ENCODE measurements at regions not wholly inside any gene's neighbourhood (a gene's known extent, or its start where the extent isn't known, plus 50 kb on each side); places are given as distances from the start of the nearest gene placed in this dataset.

GRCh38 chr9:110136802-110137201, 71.2 kb downstream of the C9orf152 start:
- Mint-ChIP-seq H3K4me1 (ENCODE audit: low read depth) (peaks cover 5% of the 10 kb centered on the region), H3K9me3 (no peaks in the 10 kb centered on the region), H3K27me3 (no peaks in the 10 kb centered on the region), H3K4me3 (no peak overlapping the region), H3K36me3 (peaks cover 35% of the 10 kb centered on the region), H3K27ac (no peak overlapping the region)
- no peak for DNase-seq
- intact Hi-C loops (cut with micrococcal nuclease): no loop called here
- POLR2A ChIA-PET: no interaction called here
- CTCF ChIA-PET: interaction anchor here (0.7 kb wide), 1 partner anchor 80 kb away, joined by 3 read pairs; no protein-coding TSS in a partner anchor

GRCh38 chr9:110140276-110140675, 67.7 kb downstream of the C9orf152 start:
- H3K9me3 Mint-ChIP-seq: no peaks in the 10 kb centered on the region

GRCh38 chr9:110141227-110141793, 66.6 kb downstream of the C9orf152 start:
- Mint-ChIP-seq H3K9me3 (no peaks in the 10 kb centered on the region), H3K4me3 (no peak overlapping the region), H3K27me3 (no peaks in the 10 kb centered on the region), H3K27ac (no peak overlapping the region), H3K36me3 (peaks cover 30% of the 10 kb centered on the region), H3K4me1 (ENCODE audit: low read depth) (peaks cover 26% of the 10 kb centered on the region)
- intact Hi-C loops (cut with micrococcal nuclease): no loop called here
- DNase-seq: no peak
- ChIA-PET POLR2A (no interaction called here), CTCF (no interaction called here)

More at GRCh38 chr9:110140276-110140675, 67.7 kb downstream of the C9orf152 start:
- no peak overlapping the region for H3K27ac Mint-ChIP-seq
- ChIA-PET POLR2A (no interaction called here), CTCF (no interaction called here)
- no peak for DNase-seq
- H3K4me3 Mint-ChIP-seq: no peak overlapping the region
- H3K36me3 Mint-ChIP-seq: peaks cover 35% of the 10 kb centered on the region
- no peaks in the 10 kb centered on the region for H3K27me3 Mint-ChIP-seq
- peaks cover 25% of the 10 kb centered on the region for H3K4me1 Mint-ChIP-seq (ENCODE audit: low read depth)
- intact Hi-C loops (cut with micrococcal nuclease): no loop called here

- Mint-ChIP-seq H3K27me3 (no peaks in the 10 kb centered on the region), H3K4me3 (no peak overlapping the region), H3K4me1 (ENCODE audit: low read depth) (peaks cover 30% of the 10 kb centered on the region), H3K27ac (no peak overlapping the region), H3K36me3 (peaks cover 21% of the 10 kb centered on the region), H3K9me3 (no peaks in the 10 kb centered on the region)
- no peak for DNase-seq
- ChIA-PET CTCF (interaction anchor here (1.0 to 1.2 kb wide), 2 partner anchors 239 to 240 kb away, joined by 3 to 4 read pairs; no protein-coding TSS in a partner anchor), POLR2A (no interaction called here)
- intact Hi-C loops (cut with micrococcal nuclease): no loop called here
These were observed 65.7 kb downstream of the C9orf152 start for GRCh38 chr9:110142253-110142652.

- peaks cover 38% of the 10 kb centered on the region for H3K4me1 Mint-ChIP-seq (ENCODE audit: low read depth)
These were observed 65.0 kb downstream of the C9orf152 start for GRCh38 chr9:110142868-110143481.

GRCh38 chr9:110143485-110143884, 64.5 kb downstream of the C9orf152 start:
- peaks cover 43% of the 10 kb centered on the region for H3K4me1 Mint-ChIP-seq (ENCODE audit: low read depth)
- CTCF ChIA-PET: interaction anchor here (1.2 to 2.1 kb wide), 4 partner anchors 14 to 241 kb away, joined by 4 to 27 read pairs (median 8); no protein-coding TSS in a partner anchor
- H3K27me3 Mint-ChIP-seq: no peaks in the 10 kb centered on the region
- no peaks in the 10 kb centered on the region for H3K9me3 Mint-ChIP-seq
- H3K36me3 Mint-ChIP-seq: peaks cover 12% of the 10 kb centered on the region
- POLR2A ChIA-PET: no interaction called here
- peak overlapping the region; percentile 73 for H3K27ac Mint-ChIP-seq
- intact Hi-C loops (cut with micrococcal nuclease): no loop called here
- DNase-seq: no peak
- no peak overlapping the region for H3K4me3 Mint-ChIP-seq

More at GRCh38 chr9:110142868-110143481, 65.0 kb downstream of the C9orf152 start:
- peaks cover 15% of the 10 kb centered on the region for H3K36me3 Mint-ChIP-seq
- no peak overlapping the region for H3K4me3 Mint-ChIP-seq
- no peaks in the 10 kb centered on the region for H3K9me3 Mint-ChIP-seq
- intact Hi-C loops (cut with micrococcal nuclease): no loop called here
- CTCF ChIA-PET: interaction anchor here (1.0 to 2.1 kb wide), 5 partner anchors 14 to 241 kb away, joined by 3 to 27 read pairs (median 5); no protein-coding TSS in a partner anchor
- H3K27ac Mint-ChIP-seq: peak overlapping the region; percentile 73
- no peak for DNase-seq
- H3K27me3 Mint-ChIP-seq: no peaks in the 10 kb centered on the region
- POLR2A ChIA-PET: no interaction called here

- POLR2A ChIA-PET: interaction anchor here (0.8 to 0.9 kb wide), 3 partner anchors 18 to 237 kb away, joined by 3 to 4 read pairs (median 3); partner anchors contain the start of gene TXN
- intact Hi-C loops (cut with micrococcal nuclease): no loop called here
These were observed 63.9 kb downstream of the C9orf152 start for GRCh38 chr9:110143950-110144545.

GRCh38 chr9:110146373-110146772, 61.6 kb downstream of the C9orf152 start:
- ChIA-PET POLR2A (no interaction called here), CTCF (interaction anchor here (1.3 to 9.0 kb wide), 2 partner anchors 195 to 242 kb away, joined by 3 to 95 read pairs; no protein-coding TSS in a partner anchor)
- intact Hi-C loops (cut with micrococcal nuclease): loop anchor here (5.0 kb wide), 1 partner anchor 1029 kb away; the partner anchor contains the start of gene TMEM245
- Mint-ChIP-seq H3K4me1 (ENCODE audit: low read depth) (peaks cover 64% of the 10 kb centered on the region), H3K9me3 (no peaks in the 10 kb centered on the region), H3K36me3 (peaks cover 11% of the 10 kb centered on the region), H3K27ac (peak overlapping the region; percentile 35), H3K27me3 (no peaks in the 10 kb centered on the region), H3K4me3 (no peak overlapping the region)
- no peak for DNase-seq

More at GRCh38 chr9:110143950-110144545, 63.9 kb downstream of the C9orf152 start:
- DNase-seq: peak; percentile 58
- Mint-ChIP-seq H3K9me3 (no peaks in the 10 kb centered on the region), H3K27ac (peak overlapping the region; percentile 73), H3K4me1 (ENCODE audit: low read depth) (peaks cover 48% of the 10 kb centered on the region), H3K27me3 (no peaks in the 10 kb centered on the region), H3K36me3 (peaks cover 8% of the 10 kb centered on the region), H3K4me3 (no peak overlapping the region)
- CTCF ChIA-PET: interaction anchor here (1.2 to 2.1 kb wide), 4 partner anchors 13 to 241 kb away, joined by 4 to 27 read pairs (median 8); no protein-coding TSS in a partner anchor

GRCh38 chr9:110148384-110148783, 59.6 kb downstream of the C9orf152 start:
- ChIA-PET CTCF (interaction anchor here (0.6 to 9.0 kb wide), 13 partner anchors 19 to 261 kb away, joined by 3 to 95 read pairs (median 3); no protein-coding TSS in a partner anchor), POLR2A (interaction anchor here (1.0 to 2.2 kb wide), 12 partner anchors 8 to 262 kb away, joined by 3 to 9 read pairs (median 5); partner anchors contain the start of gene TXN)
- intact Hi-C loops (cut with micrococcal nuclease): loop anchor here (1.0 to 5.0 kb wide), 11 partner anchors 97 to 1031 kb away; partner anchors contain the start of genes TMEM245 and TXN
- DNase-seq: peak; percentile 86
- Mint-ChIP-seq H3K27me3 (no peaks in the 10 kb centered on the region), H3K9me3 (no peaks in the 10 kb centered on the region), H3K4me3 (peak overlapping the region; percentile 60), H3K27ac (peak overlapping the region; percentile 84), H3K4me1 (ENCODE audit: low read depth) (peaks cover 59% of the 10 kb centered on the region), H3K36me3 (peaks cover 11% of the 10 kb centered on the region)

GRCh38 chr9:110148891-110149290, 59.1 kb downstream of the C9orf152 start:
- ChIA-PET POLR2A (interaction anchor here (1.0 to 2.2 kb wide), 10 partner anchors 9 to 262 kb away, joined by 3 to 9 read pairs (median 5); partner anchors contain the start of gene TXN), CTCF (interaction anchor here (0.8 to 9.0 kb wide), 13 partner anchors 12 to 262 kb away, joined by 3 to 95 read pairs (median 3); no protein-coding TSS in a partner anchor)
- Mint-ChIP-seq H3K36me3 (peaks cover 11% of the 10 kb centered on the region), H3K27ac (peak overlapping the region; percentile 84), H3K4me1 (ENCODE audit: low read depth) (peaks cover 54% of the 10 kb centered on the region), H3K4me3 (peak overlapping the region; percentile 60), H3K27me3 (no peaks in the 10 kb centered on the region), H3K9me3 (no peaks in the 10 kb centered on the region)
- intact Hi-C loops (cut with micrococcal nuclease): loop anchor here (1.0 to 5.0 kb wide), 11 partner anchors 98 to 1032 kb away; partner anchors contain the start of genes TMEM245 and TXN
- DNase-seq: no peak

Measured in activated CD4-positive, alpha-beta memory T cell treated with anti-CD3 and anti-CD28 coated beads for 36 hours (primary cell).